MM.1S (cell line): ENCODE measurements at regions not wholly inside any gene's neighbourhood (a gene's known extent, or its start where the extent isn't known, plus 50 kb on each side); places are given as distances from the start of the nearest gene placed in this dataset.

ENCODE experiments used
- EZH2 ChIP-seq: fragments of 300-600 bp; sonication (generic); optimal IDR thresholded peaks from 2 replicates; pipeline ENCODE3; 2017; ENCODE audit warnings: low read depth, mild to moderate bottlenecking, antibody characterized with exemption, low read length, mixed read lengths
- EZH2phosphoT487 ChIP-seq: fragments of 300-600 bp; sonication (generic); IDR thresholded peaks from 2 replicates; pipeline ENCODE4 v1.6.1; 2018; ENCODE audit warnings: antibody characterized with exemption, low read length
- TF ChIP-seq, protein P1 (sequence below): fragments of 300-600 bp; sonication (generic); IDR thresholded peaks from 2 replicates; pipeline ENCODE4 v1.5.1; 2016; ENCODE audit warnings: antibody characterized with exemption, low read length, mixed read lengths

DNA sequence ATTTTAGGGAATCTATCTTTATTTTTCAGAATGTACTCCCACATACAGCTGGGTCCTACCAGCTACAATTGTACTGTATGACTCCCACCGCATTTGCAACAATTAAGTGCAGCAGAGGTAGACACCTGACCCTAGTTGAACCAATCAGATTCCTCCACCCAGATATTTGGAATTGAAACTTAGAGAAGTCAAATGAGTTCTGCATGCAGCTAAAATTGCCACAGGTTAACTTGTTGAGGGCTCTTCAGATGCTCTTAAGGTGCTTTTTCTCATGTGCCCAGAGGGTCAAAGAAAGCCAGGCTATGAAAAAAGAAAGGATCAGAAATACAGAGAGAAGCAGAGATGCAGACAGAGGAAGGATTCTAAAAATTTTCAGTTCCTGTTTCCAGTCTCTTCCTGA, 68.0 kb upstream of the TES start:
- TF ChIP-seq, protein P1, sequence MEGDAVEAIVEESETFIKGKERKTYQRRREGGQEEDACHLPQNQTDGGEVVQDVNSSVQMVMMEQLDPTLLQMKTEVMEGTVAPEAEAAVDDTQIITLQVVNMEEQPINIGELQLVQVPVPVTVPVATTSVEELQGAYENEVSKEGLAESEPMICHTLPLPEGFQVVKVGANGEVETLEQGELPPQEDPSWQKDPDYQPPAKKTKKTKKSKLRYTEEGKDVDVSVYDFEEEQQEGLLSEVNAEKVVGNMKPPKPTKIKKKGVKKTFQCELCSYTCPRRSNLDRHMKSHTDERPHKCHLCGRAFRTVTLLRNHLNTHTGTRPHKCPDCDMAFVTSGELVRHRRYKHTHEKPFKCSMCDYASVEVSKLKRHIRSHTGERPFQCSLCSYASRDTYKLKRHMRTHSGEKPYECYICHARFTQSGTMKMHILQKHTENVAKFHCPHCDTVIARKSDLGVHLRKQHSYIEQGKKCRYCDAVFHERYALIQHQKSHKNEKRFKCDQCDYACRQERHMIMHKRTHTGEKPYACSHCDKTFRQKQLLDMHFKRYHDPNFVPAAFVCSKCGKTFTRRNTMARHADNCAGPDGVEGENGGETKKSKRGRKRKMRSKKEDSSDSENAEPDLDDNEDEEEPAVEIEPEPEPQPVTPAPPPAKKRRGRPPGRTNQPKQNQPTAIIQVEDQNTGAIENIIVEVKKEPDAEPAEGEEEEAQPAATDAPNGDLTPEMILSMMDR, result no peak
- TF ChIP-seq EZH2 (no peak), EZH2phosphoT487 (no peak)
